GM06990 (cell line): ENCODE measurements at regions not wholly inside any gene's neighbourhood (a gene's known extent, or its start where the extent isn't known, plus 50 kb on each side); places are given as distances from the start of the nearest gene placed in this dataset.

Experiments used
- DNase-seq: peaks from one replicate; pipeline ENCODE4 v3.0.0-alpha.2; 2011; ENCODE audit not compliant: insufficient read length; ENCODE audit errors: extremely low read depth
- H3K27me3 ChIP-seq: replicated peaks from 2 replicates; pipeline ENCODE4 v1.6.0; 2011; ENCODE audit warnings: low read length; ENCODE audit not compliant: control insufficient read depth, insufficient read depth
- H3K36me3 ChIP-seq: 2 replicates; pipeline ENCODE4 v1.5.1; 2011; ENCODE audit warnings: low read length; ENCODE audit not compliant: control insufficient read depth, insufficient read depth
- H3K4me3 ChIP-seq: replicated peaks from 2 replicates; pipeline ENCODE4 v1.5.1; 2011; ENCODE audit warnings: low read depth, mild to moderate bottlenecking, control low read depth, low read length
- CTCF ChIP-seq: IDR thresholded peaks from 2 replicates; pipeline ENCODE4 v1.5.1; 2011; ENCODE audit warnings: low read length, control low read depth, mild to moderate bottlenecking, inconsistent platforms; ENCODE audit not compliant: insufficient read depth, poor library complexity, severe bottlenecking

GRCh38 chr2:128390991-128391630 lies 72.4 kb upstream of the HS6ST1 start:
- no peaks in the 10 kb centered on the region for H3K36me3 ChIP-seq
- H3K27me3 ChIP-seq: no peaks in the 10 kb centered on the region
- TF ChIP-seq CTCF: no peak
- no peak overlapping the region for H3K4me3 ChIP-seq
- no peak for DNase-seq

- no peak for DNase-seq
- TF ChIP-seq CTCF: no peak
- Histone ChIP-seq H3K27me3 (no peaks in the 10 kb centered on the region), H3K36me3 (no peaks in the 10 kb centered on the region), H3K4me3 (no peak overlapping the region)
Measured at GRCh38 chr2:128391679-128392078, 73.0 kb upstream of the HS6ST1 start.

- no peak for TF ChIP-seq CTCF
- DNase-seq: no peak
- no peaks in the 10 kb centered on the region for H3K36me3 ChIP-seq
- no peaks in the 10 kb centered on the region for H3K27me3 ChIP-seq
- no peak overlapping the region for H3K4me3 ChIP-seq
Measured at GRCh38 chr2:128392207-128392606, 73.5 kb upstream of the HS6ST1 start.

- no peak for DNase-seq
- no peaks in the 10 kb centered on the region for H3K36me3 ChIP-seq
- no peak overlapping the region for H3K4me3 ChIP-seq
- no peak for TF ChIP-seq CTCF
- no peaks in the 10 kb centered on the region for H3K27me3 ChIP-seq
Measured at GRCh38 chr2:128394007-128394730, 75.5 kb upstream of the HS6ST1 start.

GRCh38 chr2:128395196-128395595 lies 76.5 kb upstream of the HS6ST1 start:
- Histone ChIP-seq H3K36me3 (no peaks in the 10 kb centered on the region), H3K4me3 (no peak overlapping the region), H3K27me3 (no peaks in the 10 kb centered on the region)
- TF ChIP-seq CTCF: no peak
- no peak for DNase-seq
